ENCODE measurements at regions not wholly inside any gene's neighbourhood (a gene's known extent, or its start where the extent isn't known, plus 50 kb on each side); places are given as distances from the start of the nearest gene placed in this dataset.
"Not testable (repeated sequence)": the region's sequence is repeated elsewhere in the genome, so short reads cannot be mapped to it uniquely, and the experiment has no call there.

DNA sequence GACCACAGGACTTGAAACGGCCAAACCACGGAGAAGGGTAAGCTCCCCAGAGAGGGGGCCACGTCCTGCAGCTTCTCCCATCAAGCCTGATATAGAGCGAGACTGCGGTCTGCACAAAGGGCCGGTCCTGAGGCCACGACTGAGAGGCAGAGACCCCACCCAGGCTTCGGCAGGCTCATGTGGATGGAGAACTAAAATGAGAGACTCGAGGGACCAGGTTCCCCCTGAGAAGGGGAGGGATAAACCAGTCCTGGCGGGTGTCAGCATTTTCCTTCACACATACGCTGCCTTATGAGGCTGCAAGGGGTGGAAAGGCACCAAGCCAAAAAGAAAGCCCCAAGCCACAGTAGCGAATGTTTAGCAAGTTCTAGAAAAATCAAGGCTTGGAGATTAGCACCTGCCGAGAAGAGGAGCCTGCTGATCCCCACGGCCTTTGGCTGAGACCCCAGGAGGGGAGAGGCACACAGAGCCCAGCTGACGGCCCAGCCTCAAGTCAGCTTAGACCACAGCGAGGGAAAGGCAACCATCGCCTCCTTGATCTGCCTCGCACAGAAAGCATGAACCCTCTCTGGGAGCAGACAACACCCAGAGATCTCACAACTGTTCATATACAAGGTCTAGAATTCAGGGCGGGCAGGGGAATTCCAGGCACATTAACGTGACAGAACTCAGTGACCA, 92.6 kb upstream of the RNF32 start:
- DNase-seq (ENCODE audit: low read depth in 2 of 3, low spot score in 2 of 3) = no peak

DNA sequence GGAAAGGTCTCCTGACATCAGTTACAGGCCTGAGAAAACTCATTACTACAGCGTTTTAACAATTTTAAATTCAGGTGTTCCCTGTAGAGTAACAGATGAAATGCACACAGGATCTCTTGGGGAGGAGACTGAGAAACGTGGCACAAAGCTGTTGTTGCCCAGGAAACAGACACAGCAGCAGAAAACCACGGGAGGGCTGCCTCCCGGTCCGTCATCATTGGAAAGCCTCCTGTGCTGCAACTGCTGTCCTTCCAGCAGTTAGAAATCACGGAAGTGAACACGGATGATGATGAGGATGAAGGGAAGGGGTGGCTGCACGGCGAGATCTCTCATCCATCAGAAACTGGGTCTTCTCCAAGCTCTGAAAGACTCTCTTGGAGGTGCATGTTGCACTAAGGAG, 94.6 kb upstream of the RNF32 start:
- no peak for DNase-seq (ENCODE audit: low read depth in 2 of 3, low spot score in 2 of 3)

DNA sequence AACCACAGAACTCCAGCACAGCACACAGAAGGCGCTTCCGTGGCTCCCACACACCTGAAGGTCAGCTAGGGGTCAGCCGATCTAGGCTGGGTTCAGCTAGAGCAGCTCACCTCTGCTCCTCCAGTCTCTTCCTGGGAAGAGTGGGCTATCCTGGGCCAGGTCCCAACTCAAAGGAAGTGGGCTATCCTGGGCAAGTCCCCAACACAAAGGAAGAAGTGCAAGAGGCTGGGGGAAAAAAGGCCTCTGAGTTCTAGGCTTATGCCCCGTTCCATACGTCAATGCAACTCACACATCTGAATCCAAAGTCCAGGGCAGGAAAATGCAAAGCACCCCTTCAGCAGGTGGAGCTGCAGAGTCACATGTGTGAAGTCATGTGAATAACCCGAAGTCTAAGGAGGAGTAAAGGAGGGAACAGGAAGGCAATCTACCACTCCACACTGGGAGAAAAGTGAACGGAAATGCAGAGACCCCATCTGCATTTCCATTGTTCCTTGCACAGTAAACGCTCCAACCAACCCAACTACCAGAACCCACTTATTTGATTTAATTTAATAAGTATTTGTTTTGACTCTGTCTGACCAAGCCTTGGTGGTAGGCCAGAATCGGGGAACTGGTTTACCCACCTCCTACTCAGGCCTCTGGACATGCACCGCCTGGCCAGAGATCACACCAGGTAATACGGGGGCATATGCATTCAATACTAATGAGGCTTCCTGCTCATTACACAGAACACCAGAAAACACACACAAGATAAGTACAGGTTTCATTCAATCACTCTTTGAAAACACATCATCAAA, 95.5 kb upstream of the RNF32 start:
- DNase-seq (ENCODE audit: low read depth in 2 of 3, low spot score in 2 of 3) = no peak

DNA sequence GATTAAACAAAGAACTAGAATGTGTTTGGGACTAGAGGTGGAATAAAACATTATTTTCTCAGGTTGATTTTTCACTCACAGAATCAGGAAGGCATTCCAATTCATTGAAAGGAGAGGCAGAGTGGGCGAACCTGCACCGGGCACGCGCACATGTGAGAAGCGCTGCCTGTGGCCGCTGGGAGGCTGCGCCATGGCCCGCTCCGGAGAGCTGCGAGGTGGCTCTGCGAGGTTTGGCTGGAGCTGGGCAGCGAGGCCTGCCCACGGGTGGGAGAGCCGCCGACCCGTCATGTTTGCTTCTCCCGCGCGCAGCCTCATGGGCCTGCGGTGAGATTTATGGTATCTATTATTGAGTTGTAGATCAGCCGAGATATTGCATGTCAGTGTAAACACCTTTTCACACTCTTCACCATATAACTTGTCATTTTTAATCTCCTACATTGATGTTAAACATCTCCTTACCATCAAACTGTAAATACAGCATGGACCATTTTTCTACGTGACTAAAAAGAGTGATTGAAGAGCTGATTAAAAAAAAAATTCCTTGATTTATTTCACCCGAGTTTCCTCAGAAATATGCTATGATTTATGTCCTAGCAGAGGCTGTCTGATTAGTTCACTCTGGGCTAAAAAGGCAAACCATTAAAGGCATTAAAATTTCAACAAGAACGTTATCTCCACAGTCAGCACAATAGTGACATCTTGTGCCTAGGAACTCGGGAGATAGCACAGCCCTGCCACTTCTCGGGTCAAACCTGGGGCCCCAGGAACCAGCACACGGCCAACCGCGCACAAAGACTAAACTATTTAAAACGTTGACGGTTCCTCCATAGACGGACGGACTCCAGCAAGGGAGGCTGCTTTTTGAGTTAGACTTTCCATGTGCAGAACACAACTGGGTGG, 96.6 kb upstream of the RNF32 start:
- DNase-seq (ENCODE audit: low read depth in 2 of 3, low spot score in 2 of 3) = no peak

DNA sequence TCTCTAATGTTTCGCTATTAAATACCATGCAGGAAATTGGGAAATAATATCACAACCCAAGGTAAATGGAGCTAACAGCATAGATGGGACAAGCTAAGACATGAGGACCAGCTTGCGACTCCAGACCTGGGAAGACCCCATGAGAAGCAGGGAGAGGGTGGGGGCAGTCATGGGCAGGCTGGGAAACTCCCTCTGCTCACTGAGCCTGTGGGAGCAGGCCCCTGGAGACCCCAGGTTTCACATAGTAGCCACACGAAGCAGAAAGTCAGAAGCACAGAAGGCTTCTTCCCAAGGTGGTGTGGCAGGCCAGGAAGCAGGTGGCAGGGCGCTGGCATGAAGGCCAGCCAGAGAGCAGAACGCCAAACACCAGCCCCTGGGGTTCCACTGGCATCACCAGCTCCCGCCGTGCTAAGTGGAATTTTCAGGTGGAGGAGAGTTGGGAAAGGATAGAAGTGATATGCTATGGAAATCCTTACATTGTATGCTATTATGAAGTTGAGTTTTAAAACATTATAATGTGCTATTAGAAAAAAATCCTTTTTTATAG, 99.9 kb upstream of the RNF32 start:
- no peak for DNase-seq (ENCODE audit: low read depth in 2 of 3, low spot score in 2 of 3)

DNA sequence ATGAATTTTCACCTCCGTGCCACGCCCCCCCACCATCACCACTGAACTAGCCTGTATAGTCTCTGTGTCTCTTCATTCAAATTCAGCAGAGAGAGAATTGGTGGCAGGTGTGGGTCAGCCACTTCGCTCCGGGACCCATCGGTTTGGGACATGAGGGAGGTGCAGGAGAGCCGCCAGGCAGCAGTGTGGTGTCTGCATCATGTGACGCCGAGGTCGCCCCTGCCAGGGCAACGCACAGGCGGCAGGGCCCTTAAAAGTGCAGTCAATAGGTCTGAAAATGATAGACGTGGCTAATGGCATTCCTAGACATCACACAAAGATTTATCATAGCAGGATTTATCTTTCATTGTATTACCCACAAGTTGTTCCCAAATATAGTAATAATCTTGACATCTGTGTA, 100.6 kb upstream of the RNF32 start:
- DNase-seq (ENCODE audit: low read depth in 2 of 3, low spot score in 2 of 3) = no peak

DNA sequence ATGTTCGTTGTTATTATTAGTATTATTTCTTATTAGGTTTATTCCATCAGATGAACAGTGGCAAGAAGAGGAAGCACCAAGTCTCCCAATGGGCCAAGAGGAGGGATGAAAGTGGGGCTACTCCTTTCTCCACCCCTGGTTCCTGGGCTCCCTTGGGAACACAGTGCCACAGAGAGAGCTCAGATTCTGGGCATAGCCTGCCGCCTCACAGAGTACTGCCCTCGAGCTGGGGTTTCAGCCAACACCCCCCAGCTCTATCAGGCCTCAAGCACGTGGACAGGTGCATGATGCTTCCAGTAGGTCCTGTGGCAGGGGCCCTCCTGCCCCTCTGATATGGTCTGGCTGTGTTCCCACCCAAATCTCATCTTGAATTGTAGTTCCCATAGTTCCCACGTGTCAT, 103.6 kb upstream of the RNF32 start:
- no peak for DNase-seq (ENCODE audit: low read depth in 2 of 3, low spot score in 2 of 3)

DNA sequence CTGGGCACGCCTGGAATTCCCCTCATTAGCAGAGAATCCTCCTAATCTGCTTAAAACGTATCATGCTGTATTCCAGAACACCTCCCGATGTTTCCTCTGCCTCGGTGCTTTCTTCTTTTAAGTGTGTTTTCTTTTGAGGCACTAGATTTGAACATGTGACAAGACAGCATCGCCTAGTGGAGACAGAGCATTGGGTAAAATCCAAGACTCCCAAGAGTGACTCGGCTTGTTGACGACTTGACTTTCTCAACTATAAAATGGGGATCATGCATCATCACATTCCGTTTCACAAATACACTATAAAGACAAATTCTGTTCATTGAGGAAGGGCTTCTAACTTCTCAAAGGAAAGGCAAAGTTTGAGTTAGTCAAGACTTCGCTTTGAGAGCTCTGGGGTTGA, 105.6 kb upstream of the RNF32 start:
- DNase-seq (ENCODE audit: low read depth in 2 of 3, low spot score in 2 of 3) = no peak

DNA sequence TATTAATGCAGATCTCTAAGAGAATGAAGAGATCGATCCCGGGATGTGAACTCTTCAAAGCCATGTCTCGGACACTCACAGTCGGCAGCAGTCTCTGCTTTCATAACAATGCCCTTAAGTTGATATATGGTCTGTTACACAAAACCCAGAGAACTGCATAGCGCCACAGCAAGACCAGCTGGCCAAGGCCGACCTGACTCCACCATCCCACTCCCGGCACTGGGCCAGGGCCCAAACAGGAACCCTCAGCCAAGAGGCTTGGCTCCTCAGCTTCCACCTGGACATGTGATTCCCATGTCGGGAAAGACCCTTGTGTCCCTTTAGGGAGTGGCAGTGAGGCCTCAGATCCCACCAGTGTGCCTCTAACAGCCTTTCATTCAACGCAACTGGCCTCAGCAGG, 106.6 kb upstream of the RNF32 start:
- DNase-seq (ENCODE audit: low read depth in 2 of 3, low spot score in 2 of 3) = no peak

DNA sequence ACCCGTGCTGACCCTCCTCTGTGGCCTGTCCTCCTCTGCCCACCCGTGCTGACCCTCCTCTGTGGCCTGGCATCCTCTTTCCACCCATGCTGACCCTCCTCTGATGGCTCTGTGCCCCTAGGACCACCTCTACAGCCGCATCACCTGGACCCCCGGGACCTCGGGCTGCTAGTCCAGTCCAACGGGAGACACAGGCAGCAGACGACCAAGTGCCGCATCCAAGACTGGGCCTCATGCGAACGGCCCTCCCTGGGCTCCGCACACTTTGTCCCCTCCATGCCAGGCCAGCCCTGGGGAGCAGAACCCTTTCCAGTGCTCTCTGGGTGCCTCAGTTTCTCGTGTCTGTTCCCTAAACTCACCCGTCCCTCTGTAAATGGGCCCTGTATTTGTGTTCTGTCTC, 107.2 kb upstream of the RNF32 start:
- no peak for DNase-seq (ENCODE audit: low read depth in 2 of 3, low spot score in 2 of 3)

DNA sequence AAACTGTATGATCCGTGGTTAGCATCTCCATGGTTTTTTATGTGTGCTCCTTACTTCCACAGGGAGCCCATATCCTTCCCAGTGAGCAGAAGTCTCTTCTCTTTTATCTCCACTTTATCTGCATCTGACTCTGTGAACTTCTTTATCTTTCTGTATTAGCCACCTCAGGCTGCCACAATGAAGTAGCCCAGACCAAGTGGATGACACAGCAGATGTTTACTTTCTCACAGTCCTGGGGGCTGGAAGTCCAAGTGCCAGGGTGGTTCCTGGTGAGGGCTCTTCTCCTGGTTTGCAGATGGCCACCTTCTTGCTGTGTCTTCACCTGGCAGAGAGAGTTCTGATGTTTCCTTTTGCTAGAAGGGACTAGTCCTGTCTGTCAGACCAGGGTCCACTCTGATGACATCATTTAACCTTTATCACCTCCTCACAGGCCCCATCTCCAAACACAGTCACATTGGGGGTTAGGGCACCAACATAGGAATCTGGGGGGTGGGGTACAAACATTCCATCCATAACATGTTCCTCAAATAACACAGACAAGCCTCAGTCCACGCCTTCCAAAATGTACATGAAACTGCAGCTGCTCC, 108.5 kb upstream of the RNF32 start:
- DNase-seq (ENCODE audit: low read depth in 2 of 3, low spot score in 2 of 3) = no peak

DNA sequence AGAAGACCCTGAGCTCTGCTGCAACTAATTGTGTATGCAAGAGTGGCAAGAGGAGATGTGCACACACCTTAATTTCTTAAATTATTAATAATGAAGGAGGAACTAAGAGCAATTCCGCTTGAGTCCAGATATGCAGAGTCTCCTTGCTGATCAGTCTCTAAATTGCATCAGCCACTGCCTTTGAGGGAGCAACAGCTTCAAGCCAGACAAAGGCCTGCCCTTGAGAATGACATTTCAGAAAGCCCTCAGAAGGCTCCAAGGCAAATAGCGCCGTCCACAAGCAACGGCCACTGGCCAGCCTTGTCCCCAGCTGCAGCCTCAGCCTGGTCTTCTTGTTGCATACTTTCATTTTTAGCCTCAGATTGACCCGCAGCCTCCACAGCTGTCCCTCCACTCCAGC, 110.6 kb upstream of the RNF32 start:
- no peak for DNase-seq (ENCODE audit: low read depth in 2 of 3, low spot score in 2 of 3)

DNA sequence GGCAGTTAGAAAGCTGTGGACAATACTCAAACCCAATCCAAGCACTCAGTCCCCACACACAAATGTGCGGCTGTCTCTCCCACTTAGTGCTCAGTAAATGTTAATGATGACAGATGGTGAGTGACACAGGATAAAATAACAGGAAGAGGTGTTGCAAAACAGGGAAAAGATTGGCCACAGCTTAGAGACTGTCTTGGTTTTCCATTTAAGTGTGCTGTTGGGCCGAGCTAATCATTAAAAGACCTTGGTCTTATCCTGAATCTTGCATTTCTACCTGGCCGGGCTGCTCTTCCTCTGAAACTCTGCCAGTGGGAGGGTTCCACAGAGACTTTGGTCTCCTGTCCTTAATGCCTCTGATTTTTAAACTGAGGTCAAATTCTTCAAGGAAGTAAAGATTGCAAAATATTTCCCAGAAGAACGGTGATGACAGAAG, 113.1 kb upstream of the RNF32 start:
- no peak for DNase-seq (ENCODE audit: low read depth in 2 of 3, low spot score in 2 of 3)

DNA sequence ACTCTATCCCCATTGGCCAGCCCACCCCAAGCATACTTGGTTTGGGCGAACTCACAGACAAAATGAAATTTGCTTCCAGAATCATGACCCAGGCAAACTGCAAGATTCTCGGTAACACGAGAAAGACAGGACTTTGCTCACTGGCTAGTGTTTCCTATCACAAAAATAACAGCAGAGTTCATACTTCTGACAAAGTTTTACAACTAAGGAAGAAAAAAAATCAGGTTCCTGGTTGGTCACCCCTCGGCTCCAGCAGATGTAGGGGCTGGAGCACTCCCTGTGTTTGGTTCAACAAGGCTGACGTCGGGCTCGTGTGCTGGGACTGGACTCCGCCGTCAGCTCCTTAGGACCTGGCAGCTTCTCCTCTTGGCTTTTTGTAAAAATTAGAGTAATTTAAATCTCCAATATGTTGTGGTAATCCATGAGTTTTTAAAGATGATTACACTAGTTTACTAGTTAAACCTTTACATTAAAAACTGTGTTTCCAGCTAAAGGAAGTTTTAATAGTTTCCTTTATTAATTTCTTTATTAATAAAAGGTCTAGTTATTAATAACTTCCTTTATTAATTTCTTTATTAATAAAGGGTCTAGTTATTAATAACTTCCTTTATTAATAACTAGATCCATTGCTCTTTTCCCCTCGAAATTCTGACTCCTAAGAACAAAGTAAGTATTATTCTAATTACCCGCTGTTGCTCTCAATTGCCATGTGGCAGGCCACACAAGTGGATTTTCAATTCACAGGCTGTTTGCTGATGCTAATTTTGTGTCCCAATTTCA, 115.6 kb upstream of the RNF32 start:
- DNase-seq (ENCODE audit: low read depth in 2 of 3, low spot score in 2 of 3) = no peak

DNA sequence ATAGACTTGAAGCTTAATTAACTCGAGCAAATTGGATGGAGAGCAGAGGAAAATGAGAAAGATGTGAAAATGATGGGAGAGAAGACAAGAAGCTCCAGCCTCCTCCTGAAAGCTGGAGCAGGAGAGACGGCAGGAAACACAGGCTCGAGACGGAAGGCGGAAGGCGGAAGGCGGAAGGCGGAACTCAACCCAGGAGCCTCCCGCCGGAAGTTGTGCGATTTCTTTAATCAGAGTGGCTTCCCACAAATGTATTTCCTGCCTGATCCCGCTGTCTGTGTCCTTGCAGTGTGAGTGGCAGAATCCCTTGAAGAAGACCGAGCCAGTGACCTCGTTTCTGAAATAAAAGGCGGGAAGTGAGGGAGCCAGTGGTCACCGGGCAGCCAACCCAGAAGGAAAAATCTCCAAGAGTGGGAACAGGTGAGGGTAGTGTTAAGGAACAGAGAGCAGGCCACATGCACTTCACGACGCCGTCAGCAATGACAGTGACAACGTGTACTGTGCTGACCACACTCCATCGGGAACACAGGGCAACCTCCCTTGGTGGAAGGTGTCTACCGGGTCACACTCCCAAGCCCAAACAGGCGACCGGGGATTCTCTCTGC, 117.0 kb upstream of the RNF32 start:
- no peak for DNase-seq (ENCODE audit: low read depth in 2 of 3, low spot score in 2 of 3)

DNA sequence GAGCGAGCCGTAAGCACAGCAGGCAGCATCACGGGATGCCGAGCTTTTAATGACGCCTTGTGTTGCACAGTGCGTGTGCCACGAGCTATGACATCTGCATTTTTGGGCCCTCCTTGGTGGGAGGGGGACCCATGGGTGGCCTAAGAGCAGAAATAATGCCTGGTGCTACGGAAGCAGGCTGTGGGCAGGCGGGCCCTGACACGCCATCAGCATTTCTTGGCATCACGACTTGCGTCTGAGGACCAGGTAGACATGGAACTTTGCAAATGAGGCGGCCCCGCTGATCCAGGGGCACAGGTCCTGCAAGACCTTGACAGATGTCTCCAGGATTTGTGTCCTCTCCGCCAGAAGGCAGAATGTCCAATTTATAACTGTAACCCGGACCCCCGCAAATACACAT, 117.8 kb upstream of the RNF32 start:
- no peak for DNase-seq (ENCODE audit: low read depth in 2 of 3, low spot score in 2 of 3)

DNA sequence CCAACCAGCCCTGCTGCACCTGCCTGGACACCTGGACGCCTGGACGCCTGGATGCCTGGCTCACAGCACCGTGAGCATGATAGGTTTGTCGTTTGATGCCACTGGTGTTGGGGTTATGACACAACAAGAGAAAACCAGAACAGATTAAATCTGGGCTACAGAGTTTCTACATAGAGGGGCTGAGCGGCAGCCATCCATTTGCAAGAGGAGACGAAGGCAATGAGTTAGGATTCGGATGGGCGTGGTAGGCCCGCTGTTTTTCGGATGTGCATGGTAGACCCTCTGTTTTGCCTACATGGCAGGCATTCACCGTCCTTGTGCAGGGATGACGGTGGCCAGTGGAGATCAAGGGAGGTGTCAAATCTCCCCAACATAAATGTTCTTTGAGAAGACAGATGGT, 121.5 kb upstream of the RNF32 start:
- DNase-seq (ENCODE audit: low read depth in 2 of 3, low spot score in 2 of 3) = no peak

DNA sequence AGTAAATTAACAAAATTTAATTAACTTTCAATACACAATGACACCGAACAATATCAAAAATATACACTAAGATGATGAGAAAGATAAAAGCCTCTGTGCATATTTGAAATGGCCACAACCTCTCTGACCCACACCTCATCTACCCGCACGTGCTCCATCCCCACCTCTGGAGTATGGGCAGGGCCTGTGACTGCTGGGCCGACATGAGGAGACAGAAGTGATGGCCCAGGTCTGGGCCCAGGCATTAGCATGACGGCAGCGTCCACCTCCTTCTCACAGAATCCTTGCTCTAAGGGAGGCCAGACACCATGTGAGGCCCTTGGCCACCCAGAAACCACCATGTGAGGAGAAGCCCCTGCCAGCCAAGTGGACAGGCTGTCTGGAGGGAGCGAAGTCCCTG, 122.1 kb upstream of the RNF32 start:
- DNase-seq (ENCODE audit: low read depth in 2 of 3, low spot score in 2 of 3) = no peak

DNA sequence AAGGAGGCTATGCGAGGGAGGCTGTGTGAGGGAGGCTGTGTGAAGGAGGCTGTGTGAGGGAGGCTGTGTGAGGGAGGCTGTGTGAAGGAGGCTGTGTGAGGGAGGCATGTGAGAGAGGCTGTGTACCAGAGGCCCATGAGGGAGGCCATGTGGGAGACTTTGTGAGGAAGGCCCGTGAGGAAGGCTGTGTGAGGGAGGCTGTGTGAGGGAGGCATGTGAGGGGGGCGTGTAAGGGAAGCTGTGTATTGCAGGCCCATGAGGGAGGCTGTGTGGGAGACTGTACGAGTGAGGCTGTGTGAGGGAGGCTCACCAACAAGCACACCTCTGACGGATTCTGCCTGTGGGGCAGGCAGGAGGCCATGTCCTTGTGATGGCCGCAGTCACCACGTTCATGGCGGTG, 122.7 kb upstream of the RNF32 start:
- DNase-seq (ENCODE audit: low read depth in 2 of 3, low spot score in 2 of 3) = not testable (repeated sequence)

Measured in hematopoietic multipotent progenitor cell (in vitro differentiated cells).